GM23338 (cell line): ENCODE measurements at regions not wholly inside any gene's neighbourhood (a gene's known extent, or its start where the extent isn't known, plus 50 kb on each side); places are given as distances from the start of the nearest gene placed in this dataset.

Source experiments
- ATAC-seq: fragments of 200-7000 bp; cut with Tn5 transposase; 3 replicates; pipeline ENCODE4 v1.9.1; 2020
- DNase-seq: peaks from one replicate; pipeline ENCODE4 v3.0.0-alpha.2; 2015; ENCODE audit warnings: low spot score
- H2AFZ ChIP-seq: fragments of 200-600 bp; sonication (generic); 2 replicates; pipeline ENCODE4 v1.8.0; 2016; ENCODE audit warnings: antibody characterized with exemption, mild to moderate bottlenecking, moderate library complexity
- H3F3A ChIP-seq: fragments of 200-600 bp; sonication (generic); replicated peaks from 2 replicates; pipeline ENCODE4 v1.8.0; 2017; ENCODE audit warnings: antibody characterized with exemption, mixed run types, low read depth
- H3K27ac ChIP-seq: fragments of 200-600 bp; sonication (generic); 2 replicates; pipeline ENCODE4 v1.6.1; 2016; ENCODE audit warnings: low read depth
- H3K27me3 ChIP-seq: fragments of 200-600 bp; sonication (generic); 2 replicates; pipeline ENCODE4 v1.8.0; 2016; ENCODE audit warnings: mild to moderate bottlenecking, mixed run types, moderate library complexity; ENCODE audit not compliant: insufficient read depth
- H3K36me3 ChIP-seq: fragments of 200-600 bp; sonication (generic); 2 replicates; pipeline ENCODE4 v1.8.0; 2016; ENCODE audit warnings: mild to moderate bottlenecking; ENCODE audit not compliant: insufficient read depth
- H3K4me1 ChIP-seq: fragments of 200-600 bp; sonication (generic); 2 replicates; pipeline ENCODE4 v1.8.0; 2016; ENCODE audit warnings: mild to moderate bottlenecking, moderate library complexity; ENCODE audit not compliant: insufficient read depth
- H3K4me2 ChIP-seq: fragments of 200-600 bp; sonication (generic); 2 replicates; pipeline ENCODE4 v1.7.1; 2017; ENCODE audit warnings: mixed run types
- H3K4me3 ChIP-seq: fragments of 200-600 bp; sonication (generic); 2 replicates; pipeline ENCODE4 v1.6.1; 2016; ENCODE audit warnings: mixed run types
- H3K79me2 ChIP-seq: fragments of 200-600 bp; sonication (generic); replicated peaks from 2 replicates; pipeline ENCODE4 v1.8.0; 2017; ENCODE audit warnings: mild to moderate bottlenecking; ENCODE audit not compliant: insufficient read depth
- H3K9me2 ChIP-seq: fragments of 200-600 bp; sonication (generic); 2 replicates; pipeline ENCODE4 v1.8.0; 2017; ENCODE audit not compliant: insufficient read depth
- H4K20me1 ChIP-seq: fragments of 200-600 bp; sonication (generic); replicated peaks from 2 replicates; pipeline ENCODE4 v1.8.0; 2017; ENCODE audit warnings: mild to moderate bottlenecking; ENCODE audit not compliant: insufficient read depth
- H3K27ac Mint-ChIP-seq: 2 replicates; pipeline ENCODE4 v1.8.0; 2020; ENCODE audit warnings: inconsistent platforms, mild to moderate bottlenecking, moderate library complexity, mixed read lengths
- H3K27me3 Mint-ChIP-seq: 3 replicates; pipeline ENCODE4 v1.8.0; 2022; ENCODE audit warnings: low read depth, mild to moderate bottlenecking, moderate library complexity, mixed read lengths, inconsistent platforms; ENCODE audit not compliant: insufficient read depth, poor library complexity
- H3K36me3 Mint-ChIP-seq: 3 replicates; pipeline ENCODE4 v1.8.0; 2021; ENCODE audit warnings: low read depth, mild to moderate bottlenecking, inconsistent platforms, moderate library complexity, mixed read lengths
- H3K4me1 Mint-ChIP-seq: 3 replicates; pipeline ENCODE4 v1.8.0; 2020; ENCODE audit warnings: mild to moderate bottlenecking, inconsistent platforms, mixed read lengths
- H3K4me3 Mint-ChIP-seq: 3 replicates; pipeline ENCODE4 v1.8.0; 2021; ENCODE audit warnings: moderate library complexity, mild to moderate bottlenecking, inconsistent platforms, mixed read lengths
- H3K9me3 Mint-ChIP-seq: 3 replicates; pipeline ENCODE4 v1.8.0; 2020; ENCODE audit warnings: moderate library complexity, mild to moderate bottlenecking, inconsistent platforms, mixed read lengths
- CREB1 ChIP-seq: fragments of 250-450 bp; sonication (Bioruptor Pico); IDR thresholded peaks from 2 replicates; pipeline ENCODE4 v1.5.0; 2020; ENCODE audit warnings: low read depth, mild to moderate bottlenecking, moderate library complexity
- EZH2 ChIP-seq: fragments of 200-600 bp; sonication (generic); IDR thresholded peaks from one replicate; pipeline ENCODE4 v1.8.0; 2017; ENCODE audit warnings: antibody characterized with exemption, mild to moderate bottlenecking, low read depth; ENCODE audit not compliant: unreplicated experiment
- EZH2phosphoT487 ChIP-seq: fragments of 200-600 bp; sonication (generic); IDR thresholded peaks from one replicate; pipeline ENCODE4 v1.8.1; 2018; ENCODE audit warnings: antibody characterized with exemption; ENCODE audit not compliant: unreplicated experiment
- JUNB ChIP-seq: IDR thresholded peaks from one replicate; pipeline ENCODE4 v1.6.1; 2016; ENCODE audit warnings: antibody characterized with exemption; ENCODE audit not compliant: unreplicated experiment
- NANOG ChIP-seq: IDR thresholded peaks from 2 replicates; pipeline ENCODE4 v1.6.1; 2016; ENCODE audit warnings: antibody characterized with exemption, borderline replicate concordance
- POLR2AphosphoS5 ChIP-seq: IDR thresholded peaks from 2 replicates; pipeline ENCODE4 v1.6.1; 2016; ENCODE audit warnings: antibody characterized with exemption, low read depth
- STAT1 ChIP-seq: IDR thresholded peaks from one replicate; pipeline ENCODE4 v1.6.1; 2016; ENCODE audit warnings: antibody characterized with exemption; ENCODE audit not compliant: unreplicated experiment
- ZNF114 ChIP-seq: fragments of 250-450 bp; sonication (Bioruptor Pico); IDR thresholded peaks from 2 replicates; pipeline ENCODE4 v1.5.0; 2020; ENCODE audit warnings: mild to moderate bottlenecking, moderate library complexity
- ZNF331 ChIP-seq: fragments of 250-450 bp; sonication (Bioruptor Pico); IDR thresholded peaks from 2 replicates; pipeline ENCODE4 v1.5.0; 2020; ENCODE audit warnings: low read depth, mild to moderate bottlenecking, moderate library complexity
- TF ChIP-seq, protein P1 (sequence below): IDR thresholded peaks from 2 replicates; pipeline ENCODE4 v1.6.1; 2016; ENCODE audit warnings: antibody characterized with exemption
- TF ChIP-seq, protein P2 (sequence below): IDR thresholded peaks from one replicate; pipeline ENCODE4 v1.6.1; 2018; ENCODE audit warnings: antibody characterized with exemption; ENCODE audit not compliant: unreplicated experiment
- TF ChIP-seq, protein P3 (sequence below): fragments of 250-450 bp; sonication (Bioruptor Pico); IDR thresholded peaks from 2 replicates; pipeline ENCODE4 v1.5.0; 2020; ENCODE audit warnings: mild to moderate bottlenecking, moderate library complexity
- TF ChIP-seq, protein P4 (sequence below), 2 experiments: fragments of 200-600 bp in 1 of 2; sonication (generic) in 1 of 2; conservative IDR thresholded peaks; 2 replicates each; pipeline versions ENCODE4 v1.5.1 to v1.6.1; 2016 to 2017; ENCODE audit warnings: antibody characterized with exemption in 2 of 2, low read depth in 2 of 2, mild to moderate bottlenecking in 2 of 2, moderate library complexity in 1 of 2

DNA sequence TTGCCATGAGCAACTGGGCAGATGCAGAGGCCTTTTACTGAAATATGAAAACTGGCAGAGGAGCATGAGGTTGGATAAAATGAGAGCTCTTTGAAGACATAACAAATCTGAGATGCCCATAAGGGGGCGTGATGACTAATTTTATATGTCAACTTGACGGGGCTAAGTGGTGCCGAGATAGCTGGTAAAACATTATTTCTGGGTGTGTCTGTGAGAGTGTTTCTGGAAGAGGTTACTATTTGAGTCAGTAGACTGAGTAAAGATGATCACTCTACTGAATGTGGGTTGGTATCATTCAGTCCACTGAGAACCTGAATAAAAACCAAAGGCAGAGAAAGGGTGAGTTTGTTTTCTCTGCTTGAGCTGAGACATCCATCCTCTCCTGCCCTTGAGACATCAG lies 454.2 kb downstream of the NPIPA7 start:
- H3K79me2 ChIP-seq, result no peaks in the 10 kb centered on the region
- Mint-ChIP-seq H3K4me1 (peaks cover 8% of the 10 kb centered on the region), H3K9me3 (no peaks in the 10 kb centered on the region), H3K4me3 (no peak overlapping the region), H3K36me3 (no peaks in the 10 kb centered on the region), H3K27ac (no peak overlapping the region), H3K27me3 (peaks cover 4% of the 10 kb centered on the region)
- TF ChIP-seq, protein P1, sequence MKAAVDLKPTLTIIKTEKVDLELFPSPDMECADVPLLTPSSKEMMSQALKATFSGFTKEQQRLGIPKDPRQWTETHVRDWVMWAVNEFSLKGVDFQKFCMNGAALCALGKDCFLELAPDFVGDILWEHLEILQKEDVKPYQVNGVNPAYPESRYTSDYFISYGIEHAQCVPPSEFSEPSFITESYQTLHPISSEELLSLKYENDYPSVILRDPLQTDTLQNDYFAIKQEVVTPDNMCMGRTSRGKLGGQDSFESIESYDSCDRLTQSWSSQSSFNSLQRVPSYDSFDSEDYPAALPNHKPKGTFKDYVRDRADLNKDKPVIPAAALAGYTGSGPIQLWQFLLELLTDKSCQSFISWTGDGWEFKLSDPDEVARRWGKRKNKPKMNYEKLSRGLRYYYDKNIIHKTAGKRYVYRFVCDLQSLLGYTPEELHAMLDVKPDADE, result no peak
- TF ChIP-seq ZNF331 (CRISPR knock-in tag) (no peak), STAT1 (no peak), ZNF114 (CRISPR knock-in tag) (no peak), JUNB (no peak), POLR2AphosphoS5 (no peak), EZH2 (no peak), EZH2phosphoT487 (no peak), NANOG (no peak), CREB1 (CRISPR knock-in tag) (no peak)
- TF ChIP-seq, protein P2, sequence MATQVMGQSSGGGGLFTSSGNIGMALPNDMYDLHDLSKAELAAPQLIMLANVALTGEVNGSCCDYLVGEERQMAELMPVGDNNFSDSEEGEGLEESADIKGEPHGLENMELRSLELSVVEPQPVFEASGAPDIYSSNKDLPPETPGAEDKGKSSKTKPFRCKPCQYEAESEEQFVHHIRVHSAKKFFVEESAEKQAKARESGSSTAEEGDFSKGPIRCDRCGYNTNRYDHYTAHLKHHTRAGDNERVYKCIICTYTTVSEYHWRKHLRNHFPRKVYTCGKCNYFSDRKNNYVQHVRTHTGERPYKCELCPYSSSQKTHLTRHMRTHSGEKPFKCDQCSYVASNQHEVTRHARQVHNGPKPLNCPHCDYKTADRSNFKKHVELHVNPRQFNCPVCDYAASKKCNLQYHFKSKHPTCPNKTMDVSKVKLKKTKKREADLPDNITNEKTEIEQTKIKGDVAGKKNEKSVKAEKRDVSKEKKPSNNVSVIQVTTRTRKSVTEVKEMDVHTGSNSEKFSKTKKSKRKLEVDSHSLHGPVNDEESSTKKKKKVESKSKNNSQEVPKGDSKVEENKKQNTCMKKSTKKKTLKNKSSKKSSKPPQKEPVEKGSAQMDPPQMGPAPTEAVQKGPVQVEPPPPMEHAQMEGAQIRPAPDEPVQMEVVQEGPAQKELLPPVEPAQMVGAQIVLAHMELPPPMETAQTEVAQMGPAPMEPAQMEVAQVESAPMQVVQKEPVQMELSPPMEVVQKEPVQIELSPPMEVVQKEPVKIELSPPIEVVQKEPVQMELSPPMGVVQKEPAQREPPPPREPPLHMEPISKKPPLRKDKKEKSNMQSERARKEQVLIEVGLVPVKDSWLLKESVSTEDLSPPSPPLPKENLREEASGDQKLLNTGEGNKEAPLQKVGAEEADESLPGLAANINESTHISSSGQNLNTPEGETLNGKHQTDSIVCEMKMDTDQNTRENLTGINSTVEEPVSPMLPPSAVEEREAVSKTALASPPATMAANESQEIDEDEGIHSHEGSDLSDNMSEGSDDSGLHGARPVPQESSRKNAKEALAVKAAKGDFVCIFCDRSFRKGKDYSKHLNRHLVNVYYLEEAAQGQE, result no peak
- TF ChIP-seq, protein P3, sequence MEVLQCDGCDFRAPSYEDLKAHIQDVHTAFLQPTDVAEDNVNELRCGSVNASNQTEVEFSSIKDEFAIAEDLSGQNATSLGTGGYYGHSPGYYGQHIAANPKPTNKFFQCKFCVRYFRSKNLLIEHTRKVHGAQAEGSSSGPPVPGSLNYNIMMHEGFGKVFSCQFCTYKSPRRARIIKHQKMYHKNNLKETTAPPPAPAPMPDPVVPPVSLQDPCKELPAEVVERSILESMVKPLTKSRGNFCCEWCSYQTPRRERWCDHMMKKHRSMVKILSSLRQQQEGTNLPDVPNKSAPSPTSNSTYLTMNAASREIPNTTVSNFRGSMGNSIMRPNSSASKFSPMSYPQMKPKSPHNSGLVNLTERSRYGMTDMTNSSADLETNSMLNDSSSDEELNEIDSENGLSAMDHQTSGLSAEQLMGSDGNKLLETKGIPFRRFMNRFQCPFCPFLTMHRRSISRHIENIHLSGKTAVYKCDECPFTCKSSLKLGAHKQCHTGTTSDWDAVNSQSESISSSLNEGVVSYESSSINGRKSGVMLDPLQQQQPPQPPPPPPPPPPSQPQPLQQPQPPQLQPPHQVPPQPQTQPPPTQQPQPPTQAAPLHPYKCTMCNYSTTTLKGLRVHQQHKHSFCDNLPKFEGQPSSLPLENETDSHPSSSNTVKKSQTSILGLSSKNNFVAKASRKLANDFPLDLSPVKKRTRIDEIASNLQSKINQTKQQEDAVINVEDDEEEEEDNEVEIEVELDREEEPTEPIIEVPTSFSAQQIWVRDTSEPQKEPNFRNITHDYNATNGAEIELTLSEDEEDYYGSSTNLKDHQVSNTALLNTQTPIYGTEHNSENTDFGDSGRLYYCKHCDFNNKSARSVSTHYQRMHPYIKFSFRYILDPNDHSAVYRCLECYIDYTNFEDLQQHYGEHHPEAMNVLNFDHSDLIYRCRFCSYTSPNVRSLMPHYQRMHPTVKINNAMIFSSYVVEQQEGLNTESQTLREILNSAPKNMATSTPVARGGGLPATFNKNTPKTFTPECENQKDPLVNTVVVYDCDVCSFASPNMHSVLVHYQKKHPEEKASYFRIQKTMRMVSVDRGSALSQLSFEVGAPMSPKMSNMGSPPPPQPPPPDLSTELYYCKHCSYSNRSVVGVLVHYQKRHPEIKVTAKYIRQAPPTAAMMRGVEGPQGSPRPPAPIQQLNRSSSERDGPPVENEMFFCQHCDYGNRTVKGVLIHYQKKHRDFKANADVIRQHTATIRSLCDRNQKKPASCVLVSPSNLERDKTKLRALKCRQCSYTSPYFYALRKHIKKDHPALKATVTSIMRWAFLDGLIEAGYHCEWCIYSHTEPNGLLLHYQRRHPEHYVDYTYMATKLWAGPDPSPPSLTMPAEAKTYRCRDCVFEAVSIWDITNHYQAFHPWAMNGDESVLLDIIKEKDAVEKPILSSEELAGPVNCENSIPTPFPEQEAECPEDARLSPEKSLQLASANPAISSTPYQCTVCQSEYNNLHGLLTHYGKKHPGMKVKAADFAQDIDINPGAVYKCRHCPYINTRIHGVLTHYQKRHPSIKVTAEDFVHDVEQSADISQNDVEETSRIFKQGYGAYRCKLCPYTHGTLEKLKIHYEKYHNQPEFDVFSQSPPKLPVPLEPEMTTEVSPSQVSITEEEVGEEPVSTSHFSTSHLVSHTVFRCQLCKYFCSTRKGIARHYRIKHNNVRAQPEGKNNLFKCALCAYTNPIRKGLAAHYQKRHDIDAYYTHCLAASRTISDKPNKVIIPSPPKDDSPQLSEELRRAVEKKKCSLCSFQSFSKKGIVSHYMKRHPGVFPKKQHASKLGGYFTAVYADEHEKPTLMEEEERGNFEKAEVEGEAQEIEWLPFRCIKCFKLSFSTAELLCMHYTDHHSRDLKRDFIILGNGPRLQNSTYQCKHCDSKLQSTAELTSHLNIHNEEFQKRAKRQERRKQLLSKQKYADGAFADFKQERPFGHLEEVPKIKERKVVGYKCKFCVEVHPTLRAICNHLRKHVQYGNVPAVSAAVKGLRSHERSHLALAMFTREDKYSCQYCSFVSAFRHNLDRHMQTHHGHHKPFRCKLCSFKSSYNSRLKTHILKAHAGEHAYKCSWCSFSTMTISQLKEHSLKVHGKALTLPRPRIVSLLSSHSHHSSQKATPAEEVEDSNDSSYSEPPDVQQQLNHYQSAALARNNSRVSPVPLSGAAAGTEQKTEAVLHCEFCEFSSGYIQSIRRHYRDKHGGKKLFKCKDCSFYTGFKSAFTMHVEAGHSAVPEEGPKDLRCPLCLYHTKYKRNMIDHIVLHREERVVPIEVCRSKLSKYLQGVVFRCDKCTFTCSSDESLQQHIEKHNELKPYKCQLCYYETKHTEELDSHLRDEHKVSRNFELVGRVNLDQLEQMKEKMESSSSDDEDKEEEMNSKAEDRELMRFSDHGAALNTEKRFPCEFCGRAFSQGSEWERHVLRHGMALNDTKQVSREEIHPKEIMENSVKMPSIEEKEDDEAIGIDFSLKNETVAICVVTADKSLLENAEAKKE (CRISPR knock-in tag), result no peak
- TF ChIP-seq, protein P4, sequence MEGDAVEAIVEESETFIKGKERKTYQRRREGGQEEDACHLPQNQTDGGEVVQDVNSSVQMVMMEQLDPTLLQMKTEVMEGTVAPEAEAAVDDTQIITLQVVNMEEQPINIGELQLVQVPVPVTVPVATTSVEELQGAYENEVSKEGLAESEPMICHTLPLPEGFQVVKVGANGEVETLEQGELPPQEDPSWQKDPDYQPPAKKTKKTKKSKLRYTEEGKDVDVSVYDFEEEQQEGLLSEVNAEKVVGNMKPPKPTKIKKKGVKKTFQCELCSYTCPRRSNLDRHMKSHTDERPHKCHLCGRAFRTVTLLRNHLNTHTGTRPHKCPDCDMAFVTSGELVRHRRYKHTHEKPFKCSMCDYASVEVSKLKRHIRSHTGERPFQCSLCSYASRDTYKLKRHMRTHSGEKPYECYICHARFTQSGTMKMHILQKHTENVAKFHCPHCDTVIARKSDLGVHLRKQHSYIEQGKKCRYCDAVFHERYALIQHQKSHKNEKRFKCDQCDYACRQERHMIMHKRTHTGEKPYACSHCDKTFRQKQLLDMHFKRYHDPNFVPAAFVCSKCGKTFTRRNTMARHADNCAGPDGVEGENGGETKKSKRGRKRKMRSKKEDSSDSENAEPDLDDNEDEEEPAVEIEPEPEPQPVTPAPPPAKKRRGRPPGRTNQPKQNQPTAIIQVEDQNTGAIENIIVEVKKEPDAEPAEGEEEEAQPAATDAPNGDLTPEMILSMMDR (conservative IDR thresholded peaks at IDR 0.05; ENCODE audit: low read depth in 2 of 2), result no peak; a peak in 1 of 4 replicates
- no peaks in the 10 kb centered on the region for H4K20me1 ChIP-seq
- no peak overlapping the region for H3K4me3 ChIP-seq
- no peak overlapping the region for H2AFZ ChIP-seq
- no peak overlapping the region for H3K27ac ChIP-seq
- peaks cover 4% of the 10 kb centered on the region for H3K9me2 ChIP-seq
- DNase-seq, result no peak
- no peaks in the 10 kb centered on the region; the same call in 1 of the 2 replicates for H3K36me3 ChIP-seq
- no peak overlapping the region for H3K4me2 ChIP-seq
- H3K27me3 ChIP-seq, result no peaks in the 10 kb centered on the region
- no peak for ATAC-seq
- peaks cover 4% of the 10 kb centered on the region; the same call in 1 of the 2 replicates for H3K4me1 ChIP-seq
- no peaks in the 10 kb centered on the region for H3F3A ChIP-seq
